Endometrium (tissue), 2 donors: ENCODE measurements at regions not wholly inside any gene's neighbourhood (a gene's known extent, or its start where the extent isn't known, plus 50 kb on each side); places are given as distances from the start of the nearest gene placed in this dataset.

Source experiments
- FAIRE-seq: peaks from 2 replicates; lab custom pipeline; 2012; peaks lifted over from hg19 to GRCh38; lab: Jason Lieb, UNC
- donor health status: control.
- donor health status: control.

DNA sequence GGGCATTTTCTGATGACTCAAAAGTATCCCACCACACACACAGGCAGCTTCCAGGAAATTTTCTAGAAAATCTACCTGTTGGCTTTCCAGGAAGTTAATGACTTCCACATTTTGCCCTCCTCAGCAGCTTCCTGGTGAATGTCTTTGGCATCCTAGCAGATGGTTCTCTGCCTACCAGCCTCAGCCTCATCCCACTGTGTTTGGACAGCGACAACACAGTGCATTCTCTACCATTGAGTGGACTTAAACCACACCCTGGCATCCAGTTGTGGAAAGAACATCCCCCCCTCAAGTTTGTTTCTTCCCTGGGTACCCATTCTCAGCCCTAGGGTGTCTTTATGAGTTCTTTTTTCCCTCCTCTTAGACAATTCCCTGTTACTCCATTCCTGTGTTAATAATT lies 50.8 kb upstream of the GADL1 start:
- no peak for FAIRE-seq

DNA sequence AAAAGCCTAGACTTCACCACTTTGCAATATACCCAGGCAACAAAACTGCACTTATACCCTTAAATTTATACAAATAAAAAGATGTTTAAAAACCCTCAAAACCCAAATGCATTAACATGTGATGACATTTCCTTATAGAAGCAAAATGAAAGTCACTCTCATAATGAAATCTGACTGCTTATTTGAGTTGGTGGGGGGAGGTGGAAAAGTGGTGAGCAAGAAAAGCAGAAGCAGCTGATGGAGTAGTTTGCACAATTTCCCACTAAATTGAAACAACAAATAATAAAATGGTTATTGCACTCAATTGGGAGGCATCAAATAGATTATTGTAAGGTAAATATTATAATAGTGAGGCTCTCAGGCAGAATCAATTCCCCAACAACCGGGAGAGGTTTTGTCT lies 54.0 kb upstream of the GADL1 start:
- FAIRE-seq = no peak

DNA sequence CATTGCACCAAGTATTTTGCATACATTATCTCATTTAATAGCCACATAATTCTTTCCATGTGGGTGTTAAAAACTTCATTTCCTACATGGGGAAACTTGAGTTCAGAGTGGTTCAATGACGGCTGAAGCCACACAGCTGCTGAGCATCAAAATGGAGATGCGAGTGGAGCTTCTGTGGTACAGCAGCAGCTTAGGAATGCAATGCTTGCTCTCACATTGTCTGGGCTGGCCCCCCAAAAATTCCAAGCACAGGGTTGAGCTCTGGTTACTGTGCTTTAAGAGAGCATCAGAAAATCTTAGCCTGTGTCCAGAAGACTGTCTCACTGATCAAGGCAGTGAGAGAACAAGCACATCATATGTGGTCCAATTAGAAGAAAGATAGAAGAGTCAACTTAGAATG lies 57.4 kb upstream of the GADL1 start:
- no peak for FAIRE-seq

DNA sequence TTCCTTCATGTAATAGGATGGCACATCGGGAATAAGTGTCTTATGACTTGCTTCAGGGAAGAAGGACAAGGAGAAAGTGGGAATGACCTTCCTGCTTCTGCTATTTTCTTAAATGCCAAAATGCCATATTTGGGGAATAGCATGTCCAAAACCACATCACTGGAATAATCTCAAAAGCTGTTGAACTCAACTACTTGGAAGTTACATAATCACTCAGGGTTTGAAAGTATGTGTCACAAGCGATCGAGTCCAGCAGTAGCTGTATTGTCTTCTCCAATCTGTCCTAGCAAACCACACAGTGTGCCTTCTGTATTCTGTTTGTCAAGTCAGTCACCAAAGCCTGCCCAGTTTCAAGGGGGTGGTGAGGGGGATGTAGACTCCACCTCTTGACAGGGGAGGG lies 58.3 kb upstream of the GADL1 start:
- no peak for FAIRE-seq

DNA sequence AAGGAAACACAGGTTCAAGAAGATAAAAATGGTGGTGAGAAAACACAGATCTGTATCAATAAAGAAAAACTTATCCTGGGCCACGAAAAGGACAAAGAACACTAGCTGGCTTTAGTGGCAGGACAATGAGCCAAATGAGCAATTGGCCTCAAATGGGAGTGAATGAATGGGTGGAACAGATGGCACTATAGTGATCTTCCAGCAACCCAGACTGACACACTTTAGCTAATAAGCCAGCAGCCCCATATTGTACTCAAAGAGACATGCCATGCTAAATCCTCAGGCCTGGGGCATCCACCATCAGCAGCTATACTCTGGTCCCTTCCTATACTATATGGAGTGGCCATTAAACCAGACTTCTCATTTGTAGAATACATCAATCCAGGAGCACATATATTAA lies 60.0 kb upstream of the GADL1 start:
- FAIRE-seq = no peak

DNA sequence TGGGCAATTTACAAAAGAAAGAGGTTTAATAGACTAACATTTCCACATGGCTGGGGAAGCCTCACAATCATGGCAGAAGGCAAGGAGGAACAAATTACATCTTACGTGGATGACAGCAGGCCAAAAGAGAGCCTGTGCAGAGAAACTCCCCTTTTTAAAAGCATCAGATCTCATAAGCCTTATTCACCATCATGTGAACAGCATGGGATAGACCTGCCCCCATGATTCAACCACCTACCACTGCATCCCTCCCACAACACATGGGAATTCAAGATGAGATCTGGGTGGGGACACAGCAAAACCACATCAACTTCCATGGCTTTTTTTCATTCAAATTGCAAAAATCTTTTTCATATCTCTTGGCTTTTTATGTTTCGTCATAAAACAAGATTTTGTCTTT lies 67.6 kb upstream of the GADL1 start:
- FAIRE-seq = no peak

DNA sequence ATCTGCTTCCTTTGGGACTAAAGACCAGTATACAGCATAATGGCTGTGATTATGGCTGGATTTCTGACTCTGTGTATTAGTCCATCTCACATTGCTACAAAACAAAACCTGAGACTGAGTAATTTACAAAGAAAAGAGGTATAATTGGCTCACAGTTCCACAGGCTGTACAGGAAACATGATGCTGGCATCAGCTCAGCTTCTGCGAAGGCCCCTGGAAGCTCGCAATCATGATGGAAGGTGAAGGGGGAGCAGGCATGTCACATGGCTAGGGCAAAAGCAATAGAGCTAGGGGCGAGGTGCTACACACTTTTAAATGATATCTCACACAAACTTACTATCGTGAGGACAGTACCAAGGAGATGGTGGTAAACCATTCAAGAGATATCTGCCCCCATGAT lies 68.0 kb upstream of the GADL1 start:
- FAIRE-seq = no peak

DNA sequence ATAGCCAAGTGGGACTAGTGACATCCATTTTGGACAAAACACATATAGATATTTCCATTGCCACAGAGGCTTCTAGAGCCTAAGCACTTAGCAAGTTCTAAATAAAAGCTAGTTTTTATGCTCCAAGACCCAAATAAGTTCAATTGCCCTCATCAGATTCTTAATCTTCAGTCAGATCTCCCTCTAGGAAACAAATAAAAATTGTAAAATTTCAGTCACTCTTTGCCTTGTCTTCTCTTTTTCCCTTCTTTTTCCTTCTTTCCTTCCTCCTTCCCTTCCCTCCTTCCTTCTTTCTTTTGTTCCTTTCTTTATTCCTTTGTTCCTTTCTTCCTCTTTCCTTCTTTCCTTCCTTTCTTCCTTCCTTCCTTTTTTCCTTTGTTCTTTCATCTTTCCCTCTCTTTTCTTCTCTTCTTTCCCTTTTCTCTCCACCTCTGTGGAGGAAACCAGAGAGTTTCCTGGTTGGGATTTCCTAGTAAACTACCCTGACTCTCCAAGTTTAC lies 68.8 kb upstream of the GADL1 start:
- no peak for FAIRE-seq

DNA sequence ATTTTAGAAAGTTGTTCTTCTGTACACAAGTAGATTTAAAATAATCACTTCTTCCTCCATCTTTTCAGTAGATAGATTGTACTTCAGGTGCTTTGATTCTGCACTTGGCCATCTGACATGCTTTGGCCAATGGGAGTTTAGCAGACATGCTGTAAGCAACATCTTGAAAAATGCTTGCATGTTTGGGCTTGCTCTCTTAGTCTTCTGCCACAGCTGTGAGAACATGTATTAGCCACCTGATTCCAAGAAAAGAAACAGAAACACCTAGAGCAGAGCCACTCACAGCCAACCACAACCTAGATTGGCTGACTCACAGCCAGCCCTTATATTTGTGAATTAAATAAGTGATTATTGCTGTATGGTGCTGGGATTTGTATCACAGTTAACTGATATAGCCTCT lies 70.2 kb upstream of the GADL1 start:
- FAIRE-seq = no peak

DNA sequence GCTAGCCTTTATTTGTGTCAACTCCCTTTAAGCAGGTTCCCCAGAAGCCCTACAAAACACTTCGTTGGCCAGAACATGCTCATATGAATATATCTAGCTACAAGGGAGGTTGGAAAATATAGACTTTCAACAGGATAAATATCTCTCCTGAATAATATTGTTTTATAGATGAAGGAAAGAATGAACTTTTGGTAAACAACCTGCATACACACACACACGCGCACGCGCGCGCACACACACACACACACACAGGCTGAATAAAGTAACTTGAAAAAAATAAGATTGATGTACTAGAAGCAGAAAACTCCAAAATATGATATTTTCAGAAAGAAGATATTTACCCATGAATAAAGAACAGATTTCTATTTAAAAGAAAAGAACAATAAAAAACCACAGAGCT lies 72.4 kb upstream of the GADL1 start:
- FAIRE-seq = no peak

DNA sequence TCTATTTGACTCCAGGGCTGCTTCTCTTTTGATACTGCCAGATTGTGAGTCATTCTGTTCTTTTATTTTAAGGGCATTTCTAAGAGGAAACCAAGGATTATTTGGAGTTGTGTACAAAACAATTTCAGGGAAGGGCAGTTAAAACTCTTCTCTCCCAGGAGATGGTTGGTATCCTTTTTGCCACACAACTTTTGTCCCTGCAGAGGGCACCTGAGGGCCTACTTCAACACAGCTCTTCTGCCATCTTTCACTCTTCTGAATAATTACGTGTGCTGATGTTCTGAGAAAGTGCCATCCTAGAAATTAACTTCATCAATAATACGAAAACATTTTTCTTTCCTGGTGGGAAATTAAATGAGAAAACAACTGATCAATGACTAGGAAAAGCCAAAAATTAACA lies 75.7 kb upstream of the GADL1 start:
- no peak for FAIRE-seq

DNA sequence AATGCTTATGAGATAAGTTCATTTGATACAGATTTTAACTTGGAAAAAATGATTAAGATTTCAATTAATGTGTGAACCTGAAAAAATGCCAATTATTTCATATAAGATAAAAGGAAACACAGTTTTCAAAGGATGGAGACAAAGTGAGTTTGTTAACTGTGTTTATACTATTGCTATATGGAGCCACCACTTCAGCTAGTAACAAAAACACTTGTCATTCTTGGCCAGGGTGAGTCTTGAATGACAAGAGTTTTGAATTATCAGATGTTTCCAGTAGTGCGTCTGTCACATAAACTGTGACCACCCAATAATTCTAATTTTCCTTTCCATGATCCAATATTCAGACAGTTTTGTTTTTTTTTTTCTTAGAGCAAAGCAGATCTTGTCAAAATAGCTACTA lies 78.0 kb upstream of the GADL1 start:
- no peak for FAIRE-seq

DNA sequence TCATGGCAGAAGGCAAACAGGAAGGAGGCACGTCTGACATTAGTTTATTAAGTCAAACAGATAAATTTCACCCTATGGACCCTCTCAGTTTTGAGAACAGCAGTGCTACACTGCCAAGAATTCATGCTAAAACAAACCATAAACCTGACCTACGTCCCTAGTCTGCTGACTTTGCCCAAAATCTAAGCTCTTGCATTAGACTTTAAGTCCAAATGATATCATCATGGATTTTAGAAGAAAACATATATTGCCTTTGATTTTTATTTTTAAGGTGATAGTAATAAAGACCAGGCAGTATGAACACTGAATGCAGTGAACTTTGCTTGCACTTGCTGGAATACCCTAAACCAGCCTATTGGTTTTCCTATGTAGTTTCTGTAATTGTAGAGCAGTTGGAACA lies 79.6 kb upstream of the GADL1 start:
- FAIRE-seq = no peak

DNA sequence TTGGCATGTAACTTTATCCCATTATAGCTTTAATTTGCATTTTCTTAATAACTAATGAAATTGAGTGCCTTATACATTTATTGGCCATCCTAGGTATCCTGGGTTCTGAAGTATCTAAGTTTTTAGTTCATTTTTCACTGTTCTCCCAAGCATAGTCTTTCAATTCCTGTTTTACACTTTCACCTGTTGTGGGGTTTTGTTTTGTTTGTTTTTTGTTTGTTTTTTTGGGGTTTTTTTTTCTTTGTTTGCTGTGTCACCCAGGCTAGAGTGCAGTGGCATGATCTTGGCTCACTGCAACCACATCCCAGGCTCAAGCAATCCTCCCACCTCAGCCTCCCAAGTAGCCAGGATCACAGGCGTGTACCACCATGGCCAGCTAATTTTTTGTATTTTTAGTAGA lies 83.1 kb upstream of the GADL1 start:
- FAIRE-seq = no peak

DNA sequence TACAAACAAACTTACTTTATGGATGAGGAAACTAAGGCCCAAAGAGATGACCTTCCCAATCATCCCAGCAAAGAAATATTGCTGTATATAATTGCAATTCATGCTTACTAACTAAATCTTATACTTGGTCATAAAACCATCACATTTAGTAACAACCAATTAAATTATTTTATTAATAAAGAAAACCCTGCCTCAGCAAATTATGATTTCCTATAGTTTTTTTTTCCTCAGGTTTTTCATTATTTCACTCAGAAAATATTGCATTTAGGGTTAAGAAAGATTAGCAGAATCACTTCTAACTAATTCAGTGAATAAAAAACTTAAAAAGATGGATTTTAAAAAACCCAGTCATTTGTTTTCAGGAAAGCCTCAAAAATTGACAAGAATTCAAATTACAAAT lies 86.5 kb upstream of the GADL1 start:
- FAIRE-seq = no peak

DNA sequence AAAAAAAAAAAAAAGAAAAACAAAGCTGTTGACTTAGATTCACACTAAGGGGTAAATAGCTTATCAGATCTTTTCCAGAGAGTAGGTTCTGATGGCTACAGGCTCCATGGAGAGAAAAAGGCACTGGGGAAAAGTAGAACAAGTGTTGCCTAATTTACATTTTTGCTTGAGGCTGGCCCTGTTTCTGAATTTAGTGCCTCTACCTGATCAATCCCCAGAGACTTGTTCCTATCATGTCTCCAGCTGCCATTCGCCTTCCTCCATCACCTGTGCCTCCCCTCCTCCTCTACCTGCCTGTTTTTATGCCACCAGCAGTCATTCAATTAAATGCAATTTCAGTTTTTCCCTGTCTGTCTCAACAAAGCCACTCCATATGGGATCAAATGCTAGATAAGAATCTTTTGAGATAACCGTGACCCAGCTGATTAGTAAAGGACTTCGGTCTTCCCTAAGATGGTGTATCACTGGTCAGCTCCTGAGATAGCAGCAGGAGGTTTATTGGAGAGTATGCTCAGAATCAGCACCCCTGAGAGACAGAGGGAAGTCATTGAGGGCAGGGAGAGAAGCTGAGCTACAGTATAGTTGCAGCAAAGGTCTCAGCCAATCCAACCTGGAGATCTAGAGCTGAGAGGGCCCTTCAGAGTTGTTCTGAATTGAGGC lies 88.1 kb upstream of the GADL1 start:
- FAIRE-seq = no peak

DNA sequence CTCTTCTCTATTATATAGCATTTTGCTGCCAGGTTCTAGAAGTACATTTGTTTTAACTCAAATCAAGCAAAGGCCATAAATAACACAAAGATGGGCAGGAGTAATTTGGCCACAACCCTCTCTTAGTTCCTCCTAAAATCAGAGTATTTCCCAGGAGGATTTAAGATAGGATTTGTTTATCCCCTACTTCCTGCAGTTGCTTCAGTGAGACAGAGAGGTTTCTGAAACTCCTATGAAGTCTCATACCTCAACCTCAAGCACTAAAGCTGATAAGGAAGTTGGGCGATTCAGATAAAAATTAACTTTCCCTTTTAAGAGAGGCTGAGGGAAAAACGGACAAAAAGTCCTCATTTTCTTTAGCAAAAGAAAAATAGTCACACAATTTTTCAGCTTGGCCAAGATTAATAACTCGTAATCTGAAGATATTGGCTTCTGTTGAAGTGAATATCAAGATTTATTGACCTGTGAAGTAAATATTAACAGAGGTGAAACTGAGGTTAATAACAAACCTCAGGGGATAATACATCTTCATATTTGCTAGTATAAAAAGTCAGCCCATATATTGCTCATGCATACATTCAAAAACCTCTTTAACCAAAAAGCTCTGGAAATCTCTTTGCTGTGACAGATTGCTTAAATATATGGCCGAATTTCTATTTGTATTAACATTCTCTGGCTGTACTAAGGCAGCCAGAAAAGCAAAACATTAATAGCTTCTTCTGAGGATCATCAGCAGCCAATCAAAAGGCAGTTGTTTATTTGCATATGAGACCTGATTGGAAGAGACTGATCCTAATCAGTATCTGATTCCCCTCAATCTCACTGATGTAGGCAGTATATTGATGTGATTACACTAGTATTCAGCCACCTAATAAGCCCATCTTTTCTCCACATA lies 90.6 kb upstream of the GADL1 start:
- no peak for FAIRE-seq

DNA sequence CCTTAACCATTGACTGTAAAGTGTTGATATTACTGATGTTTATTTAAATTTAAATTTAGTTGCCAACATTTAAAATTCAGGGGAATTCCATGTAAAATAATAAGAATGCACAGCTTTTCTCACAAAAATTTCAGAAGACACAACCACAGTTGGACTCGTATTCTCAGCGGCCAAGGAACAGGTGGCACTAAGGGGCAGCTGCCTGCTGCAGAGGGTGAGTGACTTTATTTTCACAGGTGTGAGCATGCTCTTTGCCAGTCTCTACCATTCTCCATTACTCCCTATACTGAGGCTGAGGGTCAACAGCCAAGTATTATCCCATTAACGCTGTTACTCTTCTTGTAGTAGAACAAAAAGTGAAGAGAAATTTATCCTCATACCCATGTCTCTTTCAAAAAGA lies 92.1 kb upstream of the GADL1 start:
- FAIRE-seq = no peak

DNA sequence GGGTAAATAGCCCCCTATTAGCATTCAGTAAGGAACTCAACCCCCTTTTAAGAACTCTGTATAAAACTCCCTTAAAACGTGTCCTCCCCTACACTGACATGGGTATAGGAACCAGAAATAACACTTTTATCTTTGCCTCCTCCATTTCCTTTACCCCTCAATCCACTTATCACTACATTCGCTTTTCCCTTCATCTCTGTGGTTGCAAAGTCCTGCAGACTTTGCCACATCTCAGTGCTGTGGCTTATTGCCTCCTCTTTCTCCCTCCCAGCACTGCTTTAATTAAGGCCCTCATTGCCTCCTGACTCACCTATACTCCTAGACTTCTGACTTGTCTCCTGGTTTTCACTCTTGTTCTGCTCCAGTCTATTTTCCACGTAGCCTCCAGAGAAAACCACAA lies 94.3 kb upstream of the GADL1 start:
- FAIRE-seq = no peak

DNA sequence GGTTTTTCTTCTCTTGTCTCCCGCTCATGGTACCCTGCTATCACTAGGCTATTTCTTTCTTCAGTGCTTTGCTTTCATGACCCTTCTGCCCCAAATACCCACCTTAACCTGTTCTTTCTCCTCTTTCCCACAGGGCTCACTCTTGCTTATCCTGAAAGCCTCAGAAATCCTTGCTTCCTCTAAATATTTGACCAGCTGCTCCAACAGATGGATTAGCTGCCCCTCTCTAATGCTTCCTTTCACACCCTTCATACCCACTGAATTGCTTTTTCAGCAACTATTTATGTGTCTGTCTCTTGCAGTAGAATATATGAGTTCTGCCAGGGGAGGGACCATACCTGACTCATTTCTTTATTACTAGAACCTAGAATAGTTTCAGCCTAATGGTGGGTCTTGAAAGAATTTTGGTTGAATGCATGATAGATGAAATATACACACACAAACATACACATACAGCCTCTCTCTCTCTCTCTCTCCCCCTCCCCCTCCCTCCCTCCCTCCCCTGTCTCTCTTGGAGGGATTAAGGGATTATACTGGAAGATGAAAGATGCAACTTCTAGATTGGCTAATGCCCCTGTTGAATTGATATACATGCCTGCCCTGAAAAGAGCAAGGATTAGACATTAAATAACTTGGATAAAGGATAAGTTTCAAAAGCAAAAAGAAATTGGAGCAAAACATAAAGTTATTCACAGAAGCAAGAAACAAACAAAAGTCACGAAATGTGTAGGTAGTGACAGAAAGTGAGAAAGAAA lies 95.0 kb upstream of the GADL1 start:
- no peak for FAIRE-seq

DNA sequence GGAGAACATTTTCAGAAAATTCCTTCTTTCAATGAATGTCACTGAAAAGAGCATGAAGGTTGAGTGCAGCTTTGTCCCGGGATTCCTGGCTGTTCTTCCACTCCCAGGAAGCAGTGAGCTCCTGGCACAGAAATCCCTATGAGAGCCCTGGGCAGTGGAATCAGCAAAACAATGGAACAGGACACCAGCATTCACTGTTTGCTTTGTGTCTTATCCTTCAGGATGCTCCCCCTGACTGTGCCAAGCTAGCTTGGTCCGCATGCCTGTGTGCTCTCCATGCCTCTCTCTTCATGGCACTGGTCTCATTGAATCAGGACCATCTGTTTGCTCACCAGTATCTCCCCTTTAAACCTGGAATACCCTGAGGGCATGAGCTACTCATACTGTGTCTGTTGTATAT lies 102.0 kb upstream of the GADL1 start:
- no peak for FAIRE-seq

DNA sequence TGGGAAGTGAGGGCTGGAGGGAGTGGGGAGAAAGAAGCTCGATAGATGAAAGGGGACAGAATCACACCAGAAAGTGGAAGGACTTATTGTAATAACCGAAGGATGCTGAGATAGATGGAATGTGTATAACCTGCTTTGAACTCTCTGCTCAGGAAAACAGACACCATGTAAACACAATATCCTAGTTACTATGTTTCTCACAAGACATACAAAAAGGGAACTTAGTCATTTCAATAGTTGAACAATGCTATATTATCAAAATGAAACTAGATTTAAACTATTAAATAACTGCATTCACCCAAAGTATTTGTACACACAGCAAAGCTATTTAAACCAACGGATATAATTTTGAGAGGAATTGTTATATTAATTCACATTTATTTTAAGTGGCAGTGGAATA lies 108.3 kb upstream of the GADL1 start:
- FAIRE-seq = no peak

DNA sequence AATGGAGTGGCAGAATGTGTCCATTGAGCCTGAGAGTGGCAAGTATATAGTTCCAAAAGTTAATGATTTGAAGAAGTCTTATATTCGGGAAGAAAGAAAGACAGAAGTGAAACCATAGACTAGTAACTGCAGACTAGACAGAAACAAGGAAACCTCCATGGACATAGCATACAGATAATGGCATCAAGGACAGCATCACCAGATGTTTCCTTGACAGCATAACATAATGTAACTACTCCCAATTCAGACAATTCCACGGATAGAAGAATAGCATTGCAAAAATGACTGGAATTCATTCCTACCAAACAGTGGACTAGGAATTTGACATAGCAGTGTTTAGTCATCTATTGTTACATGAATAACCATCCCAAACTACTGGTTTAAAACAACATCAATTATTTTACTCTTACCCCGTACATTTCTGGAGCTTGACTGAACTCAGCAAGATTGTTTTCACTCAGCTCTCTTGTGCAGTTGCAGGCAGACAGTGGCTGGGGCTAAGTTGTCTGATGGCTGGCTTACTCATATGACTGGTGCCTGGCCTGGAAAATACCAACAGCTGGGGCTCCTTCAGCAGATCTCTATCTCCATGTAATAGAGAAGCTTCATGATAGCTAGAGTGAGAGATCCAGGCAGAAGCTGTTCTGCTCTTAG lies 109.7 kb upstream of the GADL1 start:
- no peak for FAIRE-seq
